GM12872 (cell line): ENCODE measurements at regions not wholly inside any gene's neighbourhood (a gene's known extent, or its start where the extent isn't known, plus 50 kb on each side); places are given as distances from the start of the nearest gene placed in this dataset.

ENCODE experiments used
- CTCF ChIP-seq: IDR thresholded peaks from 3 replicates; pipeline ENCODE4 v1.5.1; 2011; ENCODE audit warnings: low read depth, mild to moderate bottlenecking, low read length, moderate library complexity; ENCODE audit not compliant: insufficient read depth

GRCh38 chr5:16392718-16393117 is 72.9 kb downstream of the ZNF622 start:
- TF ChIP-seq CTCF: no peak

GRCh38 chr5:16391858-16392649 is 73.5 kb downstream of the ZNF622 start:
- TF ChIP-seq CTCF: no peak

GRCh38 chr5:16390825-16391224 is 74.8 kb downstream of the ZNF622 start:
- no peak for TF ChIP-seq CTCF

GRCh38 chr5:16385516-16386090 is 80.0 kb downstream of the ZNF622 start:
- no peak for TF ChIP-seq CTCF

GRCh38 chr5:16384804-16385203 is 80.8 kb downstream of the ZNF622 start:
- TF ChIP-seq CTCF: no peak

- no peak for TF ChIP-seq CTCF
These were observed 81.4 kb downstream of the ZNF622 start for GRCh38 chr5:16384222-16384621.

- TF ChIP-seq CTCF: no peak
These were observed 82.0 kb downstream of the ZNF622 start for GRCh38 chr5:16383544-16384052.
